GM10248 (cell line): ENCODE measurements at regions not wholly inside any gene's neighbourhood (a gene's known extent, or its start where the extent isn't known, plus 50 kb on each side); places are given as distances from the start of the nearest gene placed in this dataset.

ENCODE experiments used
- CTCF ChIA-PET: fragments of 300-600 bp; sonication (Branson Sonifier 250); formaldehyde crosslinking; extraction: SDS; loops from one replicate; lab custom pipeline; 2021; ENCODE audit warnings: antibody characterized with exemption; lab: Yijun Ruan, JAX
- POLR2A ChIA-PET: fragments of 350-650 bp; sonication (Branson Sonifier 250); formaldehyde crosslinking; extraction: SDS; loops from one replicate; lab custom pipeline; 2020; ENCODE audit warnings: antibody characterized with exemption; lab: Yijun Ruan, JAX
- DNase-seq: peaks from one replicate; pipeline ENCODE4 v3.0.0; 2012; ENCODE audit errors: extremely low spot score
- CTCF ChIP-seq: IDR thresholded peaks from 2 replicates; pipeline ENCODE4 v1.5.1; 2012; ENCODE audit warnings: mild to moderate bottlenecking, low read depth; ENCODE audit errors: extremely low read depth, missing control alignments, control extremely low read depth

GRCh38 chr9:83178717-83179116 lies 115.8 kb upstream of the RASEF start:
- DNase-seq = no peak
- no peak for TF ChIP-seq CTCF
- ChIA-PET CTCF (no interaction called here), POLR2A (no interaction called here)

- POLR2A ChIA-PET = no interaction called here
- CTCF ChIA-PET = no interaction called here
- no peak for TF ChIP-seq CTCF
- no peak for DNase-seq
These were observed 114.8 kb upstream of the RASEF start for GRCh38 chr9:83177747-83178146.

GRCh38 chr9:83167126-83167525 lies 104.2 kb upstream of the RASEF start:
- POLR2A ChIA-PET = no interaction called here
- no peak for TF ChIP-seq CTCF
- DNase-seq = no peak
- CTCF ChIA-PET = no interaction called here

GRCh38 chr9:83166372-83166771 lies 103.4 kb upstream of the RASEF start:
- ChIA-PET POLR2A (no interaction called here), CTCF (no interaction called here)
- no peak for TF ChIP-seq CTCF
- DNase-seq = no peak

GRCh38 chr9:83155733-83156132 lies 92.8 kb upstream of the RASEF start:
- DNase-seq = no peak
- POLR2A ChIA-PET = no interaction called here
- TF ChIP-seq CTCF = no peak
- CTCF ChIA-PET = no interaction called here

GRCh38 chr9:83154821-83155220 lies 91.9 kb upstream of the RASEF start:
- POLR2A ChIA-PET = no interaction called here
- CTCF ChIA-PET = no interaction called here

More at GRCh38 chr9:83154821-83155220, 91.9 kb upstream of the RASEF start:
- TF ChIP-seq CTCF = no peak
- no peak for DNase-seq
